Stomach (tissue), 4 donors: ENCODE measurements at regions not wholly inside any gene's neighbourhood (a gene's known extent, or its start where the extent isn't known, plus 50 kb on each side); places are given as distances from the start of the nearest gene placed in this dataset.

ENCODE experiments used
- EP300 ChIP-seq: sonication (generic); formaldehyde crosslinking; IDR thresholded peaks from one replicate; pipeline ENCODE4 v1.6.1; 2017; ENCODE audit warnings: antibody characterized with exemption
- POLR2A ChIP-seq, 4 donors: fragments of 450-650 bp; IDR thresholded peaks; one replicate each; pipeline ENCODE4 v1.6.1; 2016; ENCODE audit warnings: antibody characterized with exemption in 4 of 4, control low read depth in 2 of 4, mild to moderate bottlenecking in 1 of 4, moderate library complexity in 1 of 4
- POLR2AphosphoS5 ChIP-seq, 3 donors: sonication (generic); formaldehyde crosslinking; IDR thresholded peaks; one replicate each; pipeline ENCODE4 v1.6.1; 2016; ENCODE audit warnings: antibody characterized with exemption in 3 of 3
- TF ChIP-seq, protein P1 (sequence below), 7 experiments: fragments of 450-650 bp in 4 of 7; fragments of 200-600 bp in 3 of 7; sonication (generic) in 3 of 7; IDR thresholded peaks; one replicate each; pipeline ENCODE4 v1.5.1; 2016 to 2019; ENCODE audit warnings: antibody characterized with exemption in 7 of 7, control low read depth in 2 of 7, mild to moderate bottlenecking in 1 of 7

DNA sequence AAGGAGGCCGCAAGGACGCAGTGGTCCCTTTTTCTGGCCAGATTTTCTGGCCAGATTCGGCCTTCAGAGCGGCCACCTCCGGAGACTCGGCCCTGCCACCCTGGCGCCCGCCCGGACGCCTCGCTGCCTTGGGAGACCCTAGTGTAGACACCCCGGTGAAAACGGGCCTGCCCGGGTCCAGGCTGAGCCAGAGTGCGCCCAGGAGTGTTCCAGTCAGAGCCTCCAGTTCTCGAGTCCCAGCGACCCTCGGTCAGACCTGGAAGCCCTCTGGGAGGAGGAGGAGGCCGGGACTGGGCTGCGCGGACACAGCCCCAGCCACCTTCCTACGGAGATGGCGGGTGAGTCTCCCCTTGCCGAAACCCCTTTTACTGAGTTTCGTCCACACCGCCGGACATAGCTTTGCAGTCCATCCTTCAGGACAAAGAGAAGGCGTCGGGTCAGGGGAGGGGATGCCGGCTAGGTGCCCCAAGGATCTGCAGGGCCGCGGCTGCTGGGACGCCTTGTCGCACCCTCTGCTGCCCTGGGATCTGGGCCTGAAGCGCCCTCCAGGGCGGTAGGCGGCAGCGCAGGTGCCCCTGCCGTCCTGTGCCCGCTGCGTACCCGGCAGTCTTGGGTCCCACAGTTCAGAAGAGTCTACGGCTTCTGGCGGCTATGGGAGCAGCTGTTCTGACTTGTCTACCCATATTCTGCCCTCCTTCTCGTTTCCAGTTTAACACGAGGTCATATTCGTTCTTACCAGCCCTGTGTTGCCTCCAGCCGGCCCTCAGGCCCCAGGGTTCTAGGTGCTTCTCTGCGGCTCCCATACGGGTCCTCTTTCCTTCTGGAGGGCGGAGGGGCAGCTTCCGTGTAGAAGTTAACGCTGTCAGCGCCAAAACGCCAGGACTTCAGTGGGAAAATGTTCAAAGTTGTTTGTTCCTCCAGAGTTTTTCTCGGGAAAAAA is 1771.7 kb upstream of the CDH9 start:
- TF ChIP-seq, protein P1, sequence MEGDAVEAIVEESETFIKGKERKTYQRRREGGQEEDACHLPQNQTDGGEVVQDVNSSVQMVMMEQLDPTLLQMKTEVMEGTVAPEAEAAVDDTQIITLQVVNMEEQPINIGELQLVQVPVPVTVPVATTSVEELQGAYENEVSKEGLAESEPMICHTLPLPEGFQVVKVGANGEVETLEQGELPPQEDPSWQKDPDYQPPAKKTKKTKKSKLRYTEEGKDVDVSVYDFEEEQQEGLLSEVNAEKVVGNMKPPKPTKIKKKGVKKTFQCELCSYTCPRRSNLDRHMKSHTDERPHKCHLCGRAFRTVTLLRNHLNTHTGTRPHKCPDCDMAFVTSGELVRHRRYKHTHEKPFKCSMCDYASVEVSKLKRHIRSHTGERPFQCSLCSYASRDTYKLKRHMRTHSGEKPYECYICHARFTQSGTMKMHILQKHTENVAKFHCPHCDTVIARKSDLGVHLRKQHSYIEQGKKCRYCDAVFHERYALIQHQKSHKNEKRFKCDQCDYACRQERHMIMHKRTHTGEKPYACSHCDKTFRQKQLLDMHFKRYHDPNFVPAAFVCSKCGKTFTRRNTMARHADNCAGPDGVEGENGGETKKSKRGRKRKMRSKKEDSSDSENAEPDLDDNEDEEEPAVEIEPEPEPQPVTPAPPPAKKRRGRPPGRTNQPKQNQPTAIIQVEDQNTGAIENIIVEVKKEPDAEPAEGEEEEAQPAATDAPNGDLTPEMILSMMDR (IDR thresholded peaks at IDR 0.05) = no peak
- TF ChIP-seq POLR2AphosphoS5 (IDR thresholded peaks at IDR 0.05) (no peak), EP300 (no peak), POLR2A (IDR thresholded peaks at IDR 0.05) (no peak)
